ENCODE measurements at regions not wholly inside any gene's neighbourhood (a gene's known extent, or its start where the extent isn't known, plus 50 kb on each side); places are given as distances from the start of the nearest gene placed in this dataset.
"Not testable (repeated sequence)": the region's sequence is repeated elsewhere in the genome, so short reads cannot be mapped to it uniquely, and the experiment has no call there.

GRCh38 chr9:78902051-78902450 lies 605.1 kb downstream of the PSAT1 start:
- intact Hi-C loops (cut with micrococcal nuclease), result no loop called here

DNA sequence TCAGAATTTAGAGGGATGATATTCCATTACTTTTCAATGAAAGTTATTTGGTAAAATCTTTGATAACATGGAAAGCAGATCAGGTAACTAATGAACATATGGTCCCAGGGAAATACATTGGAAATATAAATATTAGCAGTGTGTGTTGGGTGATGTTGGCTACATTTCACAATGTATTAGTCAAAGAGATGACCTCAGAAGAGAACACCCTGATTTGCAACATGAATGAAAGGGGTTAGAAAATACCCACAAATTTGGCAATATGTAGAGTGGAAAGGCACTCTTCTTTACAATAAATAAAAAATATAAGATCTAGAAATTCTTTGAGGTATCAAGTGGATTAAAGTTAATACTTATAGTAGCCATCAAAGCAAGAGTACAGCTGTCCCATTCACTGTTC lies 606.7 kb downstream of the PSAT1 start:
- intact Hi-C loops (cut with micrococcal nuclease), result no loop called here

DNA sequence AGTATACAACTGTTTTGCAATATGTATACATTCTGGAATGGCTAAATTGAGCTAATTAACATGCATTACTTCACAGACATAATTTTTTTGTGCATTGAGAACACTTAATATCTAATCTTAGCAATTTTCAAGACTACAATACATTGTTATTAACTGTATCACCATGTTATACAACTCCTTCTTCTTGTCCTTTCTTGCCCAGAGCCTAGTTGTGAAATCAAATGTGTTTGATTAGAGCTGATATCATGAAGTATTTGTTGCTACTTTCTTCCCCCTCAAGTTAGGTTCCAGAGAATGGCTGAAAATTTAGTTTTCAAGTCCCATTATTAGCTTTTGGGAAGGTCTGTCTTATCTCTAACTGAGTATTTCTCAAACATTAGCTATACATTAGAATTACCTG lies 607.8 kb downstream of the PSAT1 start:
- intact Hi-C loops (cut with micrococcal nuclease), result no loop called here

DNA sequence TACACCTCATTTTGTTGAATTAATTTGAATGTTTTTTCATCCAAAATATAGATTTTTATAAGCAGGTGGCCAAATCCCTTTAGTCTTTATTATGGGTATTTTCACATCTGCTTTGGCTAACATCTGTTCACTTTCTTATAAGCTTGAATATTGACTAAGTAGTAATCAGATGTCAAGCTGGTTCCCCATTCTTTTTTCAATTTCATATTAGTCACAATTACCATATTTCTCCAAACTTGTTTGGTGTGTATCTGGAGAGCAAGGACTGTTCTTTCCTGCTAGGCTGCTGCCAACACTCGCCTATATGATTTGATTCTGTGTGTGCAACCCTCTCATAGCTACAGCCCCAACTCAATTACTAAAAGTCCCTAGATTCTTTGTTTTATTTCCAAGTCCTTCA lies 608.5 kb downstream of the PSAT1 start:
- intact Hi-C loops (cut with micrococcal nuclease), result no loop called here

DNA sequence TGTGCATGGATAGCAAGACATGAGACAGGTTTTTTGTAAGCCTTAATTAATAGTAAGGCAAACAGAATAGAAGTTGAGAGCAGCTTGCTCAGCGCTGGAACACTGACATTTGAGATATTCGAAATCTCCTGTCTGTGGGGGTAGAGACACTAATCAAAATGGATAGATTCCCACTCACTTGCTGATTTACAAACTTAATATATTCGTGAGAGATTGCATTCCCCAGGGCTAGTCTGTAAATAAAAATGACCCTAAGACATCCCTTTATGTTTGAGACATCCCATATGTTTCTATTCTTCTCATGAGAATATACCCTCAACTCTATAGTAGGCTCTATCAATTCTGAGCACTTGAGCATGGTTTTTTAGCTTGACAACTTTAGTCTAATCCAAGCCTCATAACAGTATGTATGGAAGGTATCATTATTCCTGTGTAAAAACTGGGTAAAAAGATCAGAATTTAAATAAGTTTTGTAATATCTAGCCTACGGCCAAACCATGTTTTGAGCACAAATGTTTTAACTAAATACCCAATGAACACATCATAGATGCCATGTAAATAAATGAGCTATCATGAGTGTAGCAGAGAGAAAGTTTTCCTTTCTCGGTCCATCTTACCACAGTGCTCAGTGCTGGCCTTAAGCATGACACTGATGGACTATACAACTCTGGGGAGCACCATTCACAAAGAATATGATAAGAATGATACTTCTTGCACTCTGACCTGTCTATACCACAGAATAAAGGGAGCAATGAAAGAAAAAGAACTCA lies 609.2 kb downstream of the PSAT1 start:
- intact Hi-C loops (cut with micrococcal nuclease), result no loop called here

DNA sequence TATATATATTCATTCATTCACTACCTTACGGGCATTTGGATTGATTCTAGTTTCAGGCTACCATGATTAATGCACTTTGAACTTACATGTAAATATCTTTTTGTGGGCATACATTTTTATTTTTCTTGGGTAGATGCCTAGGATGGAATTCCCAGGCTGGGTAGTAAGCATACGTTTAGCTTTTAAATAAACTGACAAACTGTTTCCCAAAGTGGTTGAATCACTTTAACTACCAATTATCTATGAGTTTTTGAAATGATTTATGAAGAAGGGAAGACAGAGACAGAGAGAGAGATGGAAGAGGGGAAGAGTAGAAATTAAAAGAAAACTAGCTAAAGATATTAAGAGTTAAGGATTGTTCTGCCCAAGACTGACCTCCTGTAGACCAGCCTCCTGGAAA lies 612.6 kb downstream of the PSAT1 start:
- intact Hi-C loops (cut with micrococcal nuclease), result no loop called here

DNA sequence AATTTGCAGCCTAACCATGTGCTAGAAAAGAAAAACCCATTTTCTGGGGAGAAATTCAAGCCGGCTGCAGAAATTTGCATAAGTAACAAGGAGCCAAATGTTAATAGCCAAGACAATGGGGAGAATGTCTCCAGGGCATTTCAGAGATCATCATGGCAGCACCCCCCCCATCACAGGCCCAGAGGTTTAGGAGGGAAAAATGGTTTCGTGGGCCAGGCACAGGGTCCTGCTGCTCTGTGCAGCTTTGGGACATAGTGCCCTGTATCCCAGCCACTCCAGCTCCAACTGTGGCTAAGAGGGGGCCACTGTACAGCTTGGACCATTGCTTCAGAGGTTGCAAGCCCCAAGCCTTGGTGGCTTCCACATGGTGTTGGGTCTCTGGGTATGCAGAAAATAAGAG lies 620.0 kb downstream of the PSAT1 start:
- intact Hi-C loops (cut with micrococcal nuclease), result not testable (repeated sequence)

DNA sequence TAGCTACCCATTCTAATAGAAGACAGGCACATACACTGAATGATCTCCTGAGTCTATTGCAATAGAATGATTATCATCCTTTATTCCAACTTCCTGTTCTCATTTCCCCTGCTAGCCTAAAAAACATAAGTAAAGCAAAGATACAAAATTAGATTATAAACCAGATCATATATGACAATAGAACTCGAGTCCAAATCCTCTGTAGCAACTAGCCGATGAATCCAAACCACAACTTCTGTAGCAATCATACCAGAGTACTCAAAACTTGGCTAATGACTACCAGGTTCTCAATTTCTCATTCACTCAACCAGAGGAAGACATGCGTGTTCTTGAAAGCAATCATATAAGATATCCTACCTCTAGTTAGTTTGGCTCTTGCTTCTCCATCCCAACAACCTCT lies 622.1 kb downstream of the PSAT1 start:
- intact Hi-C loops (cut with micrococcal nuclease), result no loop called here

GRCh38 chr9:78919701-78920100 lies 622.8 kb downstream of the PSAT1 start:
- intact Hi-C loops (cut with micrococcal nuclease), result no loop called here

GRCh38 chr9:78921341-78921740 lies 624.4 kb downstream of the PSAT1 start:
- intact Hi-C loops (cut with micrococcal nuclease), result no loop called here

- intact Hi-C loops (cut with micrococcal nuclease), result no loop called here
These were observed 627.2 kb downstream of the PSAT1 start for GRCh38 chr9:78923966-78924659.

DNA sequence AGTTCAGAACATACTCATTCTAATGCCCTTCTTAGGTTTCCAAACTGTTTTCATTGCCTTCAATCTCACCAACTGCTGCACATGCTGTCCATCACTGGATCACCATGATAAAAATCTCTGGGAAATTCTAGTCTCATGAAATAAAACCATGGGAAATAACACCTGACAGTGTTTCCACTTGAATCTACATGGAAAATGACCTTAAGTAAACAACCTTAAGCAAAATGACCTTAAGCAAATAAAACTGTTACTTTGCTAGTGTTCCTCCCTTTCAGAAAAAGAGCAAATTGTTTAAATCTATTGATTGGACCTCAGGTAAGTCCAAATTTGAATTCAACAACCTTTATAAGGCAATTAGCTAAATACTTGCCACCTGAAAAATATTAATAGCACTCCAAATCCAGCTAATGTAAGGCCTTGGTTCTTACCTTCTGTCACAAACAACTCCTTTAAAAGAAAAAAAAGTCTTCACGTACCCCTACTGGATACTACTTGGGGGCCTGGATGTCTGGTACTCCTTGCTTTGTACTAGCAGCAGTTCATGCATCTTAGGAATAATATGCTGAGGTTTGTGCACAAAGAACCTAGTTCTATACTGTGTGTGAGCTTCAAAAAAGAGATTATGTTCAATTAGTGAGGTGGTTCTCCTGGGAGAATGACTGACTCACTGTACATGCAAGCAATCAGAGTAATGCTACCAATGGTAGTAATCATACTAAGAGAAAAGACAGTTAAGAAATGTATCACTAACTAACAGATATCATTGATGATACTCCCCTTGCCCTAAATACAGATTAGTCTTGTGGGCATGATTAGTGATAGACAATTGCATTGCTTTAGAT lies 630.4 kb downstream of the PSAT1 start:
- intact Hi-C loops (cut with micrococcal nuclease), result no loop called here

DNA sequence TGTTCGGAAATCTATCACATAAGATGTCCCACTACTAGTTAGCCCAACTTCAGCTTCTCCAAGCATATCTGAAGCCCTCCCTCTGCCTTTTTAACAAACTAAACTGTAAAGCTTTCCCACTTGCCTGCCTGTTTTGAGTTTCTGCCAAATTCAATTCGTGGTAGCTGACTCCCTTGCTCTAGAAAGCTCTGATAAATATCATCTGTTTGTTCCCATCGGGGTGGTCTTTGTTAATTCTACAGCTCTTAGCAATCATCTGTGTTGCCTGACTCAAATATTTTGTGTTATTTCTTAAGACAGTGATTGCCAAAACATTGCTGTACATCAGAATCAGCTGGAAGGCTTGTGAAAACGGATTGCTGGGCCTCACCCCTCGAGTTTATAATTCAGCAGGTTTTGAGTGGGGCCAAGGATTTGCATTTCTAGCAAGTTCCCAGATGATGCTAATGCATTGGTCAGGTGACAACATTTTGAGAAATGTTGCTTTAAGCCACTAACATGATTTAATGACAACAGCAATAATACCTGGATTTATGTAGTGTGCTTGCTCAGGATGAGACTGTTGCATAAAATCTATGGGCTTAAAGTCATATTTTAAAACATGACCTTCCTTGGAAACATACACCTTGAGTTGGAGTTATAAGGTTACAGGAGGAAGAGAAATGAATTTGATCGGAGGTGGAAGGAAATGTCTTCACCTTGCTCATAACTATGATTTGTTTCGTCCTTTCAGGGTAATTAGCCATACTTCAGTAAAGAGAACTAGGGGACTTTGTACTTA lies 631.9 kb downstream of the PSAT1 start:
- intact Hi-C loops (cut with micrococcal nuclease), result no loop called here

DNA sequence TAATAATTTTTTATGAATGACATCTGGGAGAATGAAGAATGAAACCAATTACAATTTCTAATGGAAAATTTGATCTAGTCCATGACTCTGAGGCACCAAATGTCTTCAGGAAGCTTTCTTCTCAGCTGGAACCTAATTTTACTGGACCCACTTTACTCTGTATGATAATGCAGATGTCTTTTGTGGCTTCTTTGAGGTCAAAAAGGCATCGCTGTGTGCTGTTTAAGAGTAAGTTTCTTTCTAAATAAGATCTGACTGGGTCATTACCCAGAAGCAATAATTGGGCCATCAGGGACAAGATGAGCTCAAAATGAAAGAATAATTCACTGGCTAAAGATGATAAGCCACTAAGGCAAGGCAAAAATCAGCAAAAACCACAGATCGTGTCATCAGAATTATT lies 633.4 kb downstream of the PSAT1 start:
- intact Hi-C loops (cut with micrococcal nuclease), result no loop called here

DNA sequence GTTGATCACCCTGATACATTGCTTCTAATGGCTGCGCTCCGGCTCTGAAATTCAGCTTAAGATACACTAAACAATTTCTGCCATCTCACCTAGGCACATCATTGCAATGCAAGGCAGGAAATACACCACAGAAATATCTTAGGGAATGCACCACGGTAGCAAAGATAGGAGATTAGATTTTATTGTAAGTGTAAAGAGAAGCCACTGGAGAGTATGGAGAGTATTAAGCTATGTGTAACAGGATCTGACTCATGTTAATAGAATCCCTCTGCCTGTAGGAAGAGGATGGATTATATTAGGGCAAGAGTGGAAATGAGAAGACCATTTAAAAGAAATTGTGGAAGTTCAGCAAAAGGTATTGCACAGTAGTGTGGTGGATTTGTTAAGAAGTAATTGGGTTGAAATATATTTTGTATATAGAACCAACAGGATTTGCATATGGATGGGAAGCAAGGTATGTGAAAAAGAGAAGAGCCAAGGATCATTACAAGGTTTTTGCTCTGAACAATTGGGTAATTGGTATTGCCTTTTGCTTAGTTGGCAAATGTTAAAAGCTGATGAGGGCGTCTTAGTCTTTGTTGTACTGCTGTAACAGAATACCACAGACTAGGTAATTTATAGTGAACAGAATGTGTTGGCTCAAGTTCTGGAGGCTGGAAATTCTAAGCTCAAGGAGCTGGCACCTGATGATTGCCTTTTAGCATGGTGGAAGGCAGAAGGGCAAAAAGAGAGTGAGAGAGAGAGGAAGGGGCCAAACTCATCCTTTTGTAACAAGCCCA lies 636.1 kb downstream of the PSAT1 start:
- intact Hi-C loops (cut with micrococcal nuclease), result no loop called here

DNA sequence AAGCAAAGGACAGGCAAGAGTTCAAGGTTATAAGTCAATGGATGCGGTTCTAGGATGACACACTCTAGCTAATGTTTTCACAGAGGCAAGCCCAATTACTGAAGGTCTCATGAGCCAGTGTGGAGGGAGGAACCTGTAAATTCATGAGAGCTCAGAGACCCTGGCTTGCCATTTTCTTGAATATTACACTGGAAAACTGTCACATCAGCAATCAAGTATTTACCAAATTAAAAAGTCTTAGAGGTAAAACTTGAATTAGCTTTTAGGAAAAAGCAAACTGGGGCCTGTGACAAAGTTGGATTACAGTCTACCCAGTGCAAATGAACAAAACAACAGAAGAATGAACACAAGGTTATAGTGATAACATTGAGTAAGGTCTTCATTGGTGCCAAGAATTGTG lies 636.9 kb upstream of the TLE4 start:
- intact Hi-C loops (cut with micrococcal nuclease), result no loop called here

DNA sequence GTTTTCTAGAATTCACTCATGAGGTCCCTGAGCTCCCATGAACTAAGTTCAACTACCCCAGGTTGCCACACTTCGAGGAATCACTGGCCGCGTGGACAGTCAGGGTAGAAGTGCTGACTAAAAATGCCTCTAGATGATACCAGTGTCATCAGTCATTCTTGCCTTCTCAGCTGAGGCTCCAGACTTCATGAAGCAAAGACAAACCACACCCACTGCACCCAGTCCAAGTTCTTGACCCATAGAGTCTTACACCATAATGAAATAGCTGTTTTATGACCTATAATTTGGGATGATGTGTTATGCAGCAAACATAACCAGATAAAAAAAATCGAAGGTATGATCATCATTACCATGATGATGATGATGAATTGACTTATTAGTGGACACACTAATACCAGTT lies 632.9 kb upstream of the TLE4 start:
- intact Hi-C loops (cut with micrococcal nuclease), result no loop called here

GRCh38 chr9:78939311-78940065 lies 632.3 kb upstream of the TLE4 start:
- intact Hi-C loops (cut with micrococcal nuclease), result no loop called here

GRCh38 chr9:78940121-78940855 lies 631.5 kb upstream of the TLE4 start:
- intact Hi-C loops (cut with micrococcal nuclease), result no loop called here

All from T-helper 1 cell treated with Interleukin-12 subunit alpha and Interleukin-12 subunit beta and Interleukin-4 antibody, amounts not matched to agents 30 ng/mL and 1 ng/mL, for 36 hours (primary cell).